Fibroblast of mammary gland (primary cell): ENCODE measurements at regions not wholly inside any gene's neighbourhood (a gene's known extent, or its start where the extent isn't known, plus 50 kb on each side); places are given as distances from the start of the nearest gene placed in this dataset.

Experiments used
- DNase-seq: peaks from one replicate; pipeline ENCODE4 v3.0.0-alpha.2; 2010; ENCODE audit warnings: low read depth
- H3K4me3 ChIP-seq: 2 replicates; pipeline ENCODE4 v1.5.1; 2011; ENCODE audit warnings: low read depth, mild to moderate bottlenecking, low read length, moderate library complexity; ENCODE audit not compliant: control insufficient read depth
- CTCF ChIP-seq: conservative IDR thresholded peaks from 2 replicates; pipeline ENCODE4 v1.5.1; 2011; ENCODE audit warnings: low read depth, low read length, inconsistent platforms; ENCODE audit not compliant: control insufficient read depth, insufficient read depth

- H3K4me3 ChIP-seq, result no peak overlapping the region
- DNase-seq, result no peak
- no peak for TF ChIP-seq CTCF
Observed at GRCh38 chr1:208405014-208405413, 160.8 kb upstream of the PLXNA2 start.

GRCh38 chr1:208409176-208409575, 165.0 kb upstream of the PLXNA2 start:
- no peak overlapping the region for H3K4me3 ChIP-seq
- DNase-seq, result no peak
- TF ChIP-seq CTCF, result no peak

GRCh38 chr1:208410409-208410808, 166.2 kb upstream of the PLXNA2 start:
- TF ChIP-seq CTCF, result no peak
- DNase-seq, result no peak
- H3K4me3 ChIP-seq, result no peak overlapping the region

- no peak for TF ChIP-seq CTCF
- H3K4me3 ChIP-seq, result no peak overlapping the region
- DNase-seq, result no peak
Observed at GRCh38 chr1:208413006-208413405, 168.8 kb upstream of the PLXNA2 start.

GRCh38 chr1:208418667-208419066, 174.5 kb upstream of the PLXNA2 start:
- no peak for DNase-seq
- no peak overlapping the region for H3K4me3 ChIP-seq
- TF ChIP-seq CTCF, result no peak

- DNase-seq, result no peak
- no peak overlapping the region for H3K4me3 ChIP-seq
- TF ChIP-seq CTCF, result no peak
Observed at GRCh38 chr1:208419746-208420420, 175.7 kb upstream of the PLXNA2 start.

GRCh38 chr1:208420696-208421095, 176.5 kb upstream of the PLXNA2 start:
- no peak for DNase-seq
- TF ChIP-seq CTCF, result no peak
- H3K4me3 ChIP-seq, result no peak overlapping the region
